Chondrocyte (in vitro differentiated cells): ENCODE measurements at regions not wholly inside any gene's neighbourhood (a gene's known extent, or its start where the extent isn't known, plus 50 kb on each side); places are given as distances from the start of the nearest gene placed in this dataset.

Source experiments
- DNase-seq: peaks from one replicate; pipeline ENCODE4 v3.0.0; 2021; ENCODE audit warnings: mixed read lengths, low spot score
- H3K27ac Mint-ChIP-seq: one replicate; pipeline ENCODE4 v1.8.0; 2021; ENCODE audit warnings: mild to moderate bottlenecking, moderate library complexity, mixed read lengths; ENCODE audit not compliant: unreplicated experiment
- H3K27me3 Mint-ChIP-seq: 2 replicates; pipeline ENCODE4 v1.8.0; 2021; ENCODE audit warnings: low read depth, mixed read lengths
- H3K36me3 Mint-ChIP-seq: 2 replicates; pipeline ENCODE4 v1.8.0; 2021; ENCODE audit warnings: low read depth, mixed read lengths
- H3K4me1 Mint-ChIP-seq: 2 replicates; pipeline ENCODE4 v1.8.0; 2021; ENCODE audit warnings: low read depth, mild to moderate bottlenecking, mixed read lengths
- H3K4me3 Mint-ChIP-seq: one replicate; pipeline ENCODE4 v1.8.0; 2021; ENCODE audit warnings: mild to moderate bottlenecking, moderate library complexity, mixed read lengths; ENCODE audit not compliant: unreplicated experiment
- H3K9me3 Mint-ChIP-seq: 2 replicates; pipeline ENCODE4 v1.8.0; 2021; ENCODE audit warnings: low read depth, mixed read lengths
- CTCF ChIP-seq: fragments of 200-600 bp; sonication (generic); IDR thresholded peaks from 2 replicates; pipeline ENCODE4 v1.5.0; 2021; ENCODE audit warnings: antibody characterized with exemption, mild to moderate bottlenecking, moderate library complexity

DNA sequence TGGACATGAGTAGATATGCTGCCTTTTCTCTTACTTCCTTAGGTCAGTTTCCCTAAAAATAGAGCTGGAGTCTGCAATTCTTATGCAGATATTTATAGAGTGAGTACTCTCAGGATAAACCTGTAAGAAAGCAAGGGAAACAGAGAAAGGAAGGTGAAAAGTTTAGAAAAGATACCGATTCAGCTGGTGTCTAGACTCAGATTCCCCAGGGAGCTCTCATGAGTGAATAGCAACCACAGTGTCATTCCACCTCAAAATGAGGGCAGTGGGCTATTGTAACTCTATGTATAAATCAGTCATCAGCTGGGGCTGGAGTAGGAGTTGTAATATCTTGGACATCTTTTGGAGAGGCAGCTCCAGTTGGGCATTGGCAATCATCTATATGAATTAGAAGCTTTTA, 1485.1 kb upstream of the TMEFF2 start:
- H3K9me3 Mint-ChIP-seq, result no peaks in the 10 kb centered on the region
- H3K36me3 Mint-ChIP-seq, result no peaks in the 10 kb centered on the region
- H3K4me3 Mint-ChIP-seq, result no peak overlapping the region
- no peak overlapping the region for H3K27ac Mint-ChIP-seq
- no peak for TF ChIP-seq CTCF
- H3K27me3 Mint-ChIP-seq, result no peaks in the 10 kb centered on the region
- H3K4me1 Mint-ChIP-seq, result peaks cover 5% of the 10 kb centered on the region
- DNase-seq, result no peak

DNA sequence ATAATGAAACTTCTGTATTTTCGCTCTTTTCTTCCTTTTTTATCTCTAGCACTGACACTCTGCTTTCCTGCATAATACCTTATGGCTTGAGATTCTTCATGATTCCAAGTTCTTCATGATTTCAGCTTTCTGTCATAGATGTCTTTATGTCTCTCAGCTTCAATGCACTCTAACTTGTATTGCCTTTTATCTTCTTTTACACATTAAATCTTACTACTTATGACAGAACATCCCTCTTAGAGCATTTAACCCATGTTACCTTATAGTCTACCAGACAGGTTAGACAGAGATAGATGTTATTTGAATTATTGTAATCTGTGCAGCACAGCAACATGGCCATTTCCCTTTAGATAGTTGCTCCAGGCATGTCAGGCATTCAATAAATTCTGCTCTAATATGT, 1475.7 kb upstream of the TMEFF2 start:
- DNase-seq, result no peak
- Mint-ChIP-seq H3K4me3 (no peak overlapping the region), H3K4me1 (no peaks in the 10 kb centered on the region), H3K27ac (no peak overlapping the region), H3K36me3 (no peaks in the 10 kb centered on the region), H3K27me3 (no peaks in the 10 kb centered on the region), H3K9me3 (peaks cover 4% of the 10 kb centered on the region)
- TF ChIP-seq CTCF, result no peak

DNA sequence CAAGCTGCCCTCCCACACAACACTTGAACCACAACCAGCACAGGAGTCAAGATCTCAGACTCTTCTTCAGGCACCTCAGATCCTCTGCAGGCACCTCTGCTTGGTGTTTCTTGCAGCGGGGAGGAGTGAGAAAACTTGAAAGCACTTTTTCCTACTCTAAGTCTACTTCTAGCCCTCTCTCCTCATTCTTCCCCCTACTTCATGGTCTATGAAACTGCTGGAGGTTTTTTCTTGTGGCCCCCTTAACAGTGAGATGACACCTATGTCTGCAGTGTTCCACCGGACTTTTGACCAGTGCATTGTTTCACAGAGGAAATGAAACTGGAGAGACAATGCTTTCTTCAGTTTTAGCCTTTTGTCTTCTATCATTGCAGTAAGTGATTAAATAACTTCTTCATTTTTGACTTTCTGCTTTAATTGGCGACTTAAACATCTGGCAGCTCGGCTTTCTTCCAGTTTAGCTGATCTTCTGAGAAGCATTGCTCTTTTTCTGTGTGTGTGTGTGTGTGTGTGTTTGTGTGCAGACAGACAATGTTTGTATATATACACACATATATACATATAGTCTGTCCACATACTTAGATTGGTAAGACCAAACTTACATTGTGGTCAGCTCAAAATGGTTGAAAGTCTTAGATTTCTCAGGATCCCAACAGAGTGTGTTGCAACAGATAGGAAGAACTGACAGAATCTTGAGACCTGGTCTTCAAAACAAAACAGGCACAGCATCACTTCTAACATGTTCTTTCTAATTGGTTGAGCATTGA, 1474.0 kb upstream of the TMEFF2 start:
- Mint-ChIP-seq H3K27ac (no peak overlapping the region), H3K27me3 (no peaks in the 10 kb centered on the region), H3K4me1 (no peaks in the 10 kb centered on the region), H3K36me3 (no peaks in the 10 kb centered on the region), H3K9me3 (peaks cover 4% of the 10 kb centered on the region), H3K4me3 (no peak overlapping the region)
- no peak for TF ChIP-seq CTCF
- no peak for DNase-seq

GRCh38 chr2:193627927-193628272, 1433.2 kb upstream of the TMEFF2 start:
- DNase-seq, result no peak
- H3K27ac Mint-ChIP-seq, result no peak overlapping the region
- H3K27me3 Mint-ChIP-seq, result no peaks in the 10 kb centered on the region
- H3K4me1 Mint-ChIP-seq, result no peaks in the 10 kb centered on the region
- peaks cover 4% of the 10 kb centered on the region for H3K36me3 Mint-ChIP-seq
- no peak for TF ChIP-seq CTCF
- H3K9me3 Mint-ChIP-seq, result peaks cover 23% of the 10 kb centered on the region
- no peak overlapping the region for H3K4me3 Mint-ChIP-seq

GRCh38 chr2:193627187-193627926, 1432.6 kb upstream of the TMEFF2 start:
- H3K36me3 Mint-ChIP-seq, result peaks cover 4% of the 10 kb centered on the region
- no peak for DNase-seq
- H3K9me3 Mint-ChIP-seq, result peaks cover 18% of the 10 kb centered on the region
- TF ChIP-seq CTCF, result no peak
- no peaks in the 10 kb centered on the region for H3K4me1 Mint-ChIP-seq
- no peaks in the 10 kb centered on the region for H3K27me3 Mint-ChIP-seq
- H3K27ac Mint-ChIP-seq, result no peak overlapping the region
- no peak overlapping the region for H3K4me3 Mint-ChIP-seq
